ENCODE measurements at regions not wholly inside any gene's neighbourhood (a gene's known extent, or its start where the extent isn't known, plus 50 kb on each side); places are given as distances from the start of the nearest gene placed in this dataset.

DNA sequence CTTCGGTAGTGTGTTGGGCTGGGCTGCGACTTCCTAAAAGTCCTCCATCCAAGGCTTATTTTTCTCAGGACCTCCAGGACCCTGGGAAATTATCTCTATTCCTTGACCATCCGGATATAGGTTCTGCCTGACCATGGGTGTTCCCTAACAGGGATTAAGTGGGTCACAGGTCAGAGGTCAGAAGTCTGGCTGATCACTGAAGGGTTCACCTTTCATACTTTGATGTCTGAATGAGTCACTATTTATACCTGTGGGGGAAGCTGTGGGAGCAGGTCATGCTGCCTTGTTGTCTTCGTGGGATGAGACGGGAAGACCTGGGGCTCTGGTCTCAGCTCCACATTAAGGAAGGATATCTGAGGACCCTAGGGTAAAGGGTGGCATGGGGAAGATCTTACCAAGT, 65.0 kb upstream of the ETV3 start:
- H3K9me3 Mint-ChIP-seq (ENCODE audit: unreplicated experiment), result no peaks in the 10 kb centered on the region
- TF ChIP-seq, protein P1, sequence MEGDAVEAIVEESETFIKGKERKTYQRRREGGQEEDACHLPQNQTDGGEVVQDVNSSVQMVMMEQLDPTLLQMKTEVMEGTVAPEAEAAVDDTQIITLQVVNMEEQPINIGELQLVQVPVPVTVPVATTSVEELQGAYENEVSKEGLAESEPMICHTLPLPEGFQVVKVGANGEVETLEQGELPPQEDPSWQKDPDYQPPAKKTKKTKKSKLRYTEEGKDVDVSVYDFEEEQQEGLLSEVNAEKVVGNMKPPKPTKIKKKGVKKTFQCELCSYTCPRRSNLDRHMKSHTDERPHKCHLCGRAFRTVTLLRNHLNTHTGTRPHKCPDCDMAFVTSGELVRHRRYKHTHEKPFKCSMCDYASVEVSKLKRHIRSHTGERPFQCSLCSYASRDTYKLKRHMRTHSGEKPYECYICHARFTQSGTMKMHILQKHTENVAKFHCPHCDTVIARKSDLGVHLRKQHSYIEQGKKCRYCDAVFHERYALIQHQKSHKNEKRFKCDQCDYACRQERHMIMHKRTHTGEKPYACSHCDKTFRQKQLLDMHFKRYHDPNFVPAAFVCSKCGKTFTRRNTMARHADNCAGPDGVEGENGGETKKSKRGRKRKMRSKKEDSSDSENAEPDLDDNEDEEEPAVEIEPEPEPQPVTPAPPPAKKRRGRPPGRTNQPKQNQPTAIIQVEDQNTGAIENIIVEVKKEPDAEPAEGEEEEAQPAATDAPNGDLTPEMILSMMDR (IDR thresholded peaks at IDR 0.05), result no peak
- peaks cover 34% of the 10 kb centered on the region for H3K27me3 Mint-ChIP-seq (ENCODE audit: unreplicated experiment)
- no peak overlapping the region for H3K4me3 Mint-ChIP-seq (ENCODE audit: unreplicated experiment)
- DNase-seq (ENCODE audit: extremely low spot score, unreplicated experiment), result no peak
- no peaks in the 10 kb centered on the region for H3K4me1 Mint-ChIP-seq (ENCODE audit: unreplicated experiment)
- H3K27ac Mint-ChIP-seq (ENCODE audit: unreplicated experiment), result no peak overlapping the region
- H3K36me3 Mint-ChIP-seq (ENCODE audit: unreplicated experiment), result no peaks in the 10 kb centered on the region

DNA sequence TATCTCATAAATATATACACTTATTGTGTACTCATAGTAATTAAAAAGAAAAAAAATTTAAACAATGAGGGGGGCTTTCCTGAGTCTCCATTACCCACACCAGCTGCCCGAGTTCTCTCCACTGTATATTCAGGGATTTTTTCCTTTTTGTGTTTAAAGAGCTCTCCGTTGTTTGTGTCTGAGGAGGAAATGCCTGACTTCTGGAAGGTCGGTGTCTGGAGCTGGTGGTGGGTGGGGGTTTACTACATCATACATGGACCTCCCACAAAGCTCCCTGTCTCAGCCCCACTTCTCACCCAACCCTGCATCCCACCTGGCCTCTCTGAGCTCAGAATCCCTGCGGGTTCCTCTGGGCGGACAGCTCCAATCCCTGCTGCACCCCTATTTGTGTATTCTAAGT, 64.1 kb upstream of the ETV3 start:
- no peaks in the 10 kb centered on the region for H3K4me1 Mint-ChIP-seq (ENCODE audit: unreplicated experiment)
- H3K27me3 Mint-ChIP-seq (ENCODE audit: unreplicated experiment), result peaks cover 36% of the 10 kb centered on the region
- TF ChIP-seq, protein P1 (IDR thresholded peaks at IDR 0.05), result no peak
- no peaks in the 10 kb centered on the region for H3K36me3 Mint-ChIP-seq (ENCODE audit: unreplicated experiment)
- DNase-seq (ENCODE audit: extremely low spot score, unreplicated experiment), result no peak
- H3K4me3 Mint-ChIP-seq (ENCODE audit: unreplicated experiment), result no peak overlapping the region
- H3K9me3 Mint-ChIP-seq (ENCODE audit: unreplicated experiment), result no peaks in the 10 kb centered on the region
- H3K27ac Mint-ChIP-seq (ENCODE audit: unreplicated experiment), result no peak overlapping the region

DNA sequence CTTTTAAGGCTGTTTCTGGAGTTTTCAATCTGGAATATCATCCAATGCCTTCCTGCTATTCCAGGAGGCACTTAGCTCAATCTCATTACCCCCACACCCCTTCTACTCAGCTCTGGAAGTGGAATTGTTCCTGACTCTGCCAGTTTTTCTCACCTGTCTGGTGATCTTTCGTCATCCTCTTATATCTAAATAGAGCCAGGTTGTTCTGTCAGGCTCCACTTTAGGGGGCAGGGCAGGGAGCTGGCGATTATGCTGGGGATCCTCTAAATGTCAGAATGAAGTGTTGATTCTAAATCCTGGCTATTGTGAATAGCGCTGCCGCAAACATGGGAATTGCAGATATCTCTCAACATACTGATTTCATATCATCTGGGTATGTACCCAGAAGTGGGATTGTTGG, 63.6 kb upstream of the ETV3 start:
- Mint-ChIP-seq H3K4me1 (ENCODE audit: unreplicated experiment) (no peaks in the 10 kb centered on the region), H3K27me3 (ENCODE audit: unreplicated experiment) (peaks cover 36% of the 10 kb centered on the region), H3K4me3 (ENCODE audit: unreplicated experiment) (no peak overlapping the region), H3K36me3 (ENCODE audit: unreplicated experiment) (no peaks in the 10 kb centered on the region), H3K27ac (ENCODE audit: unreplicated experiment) (no peak overlapping the region), H3K9me3 (ENCODE audit: unreplicated experiment) (no peaks in the 10 kb centered on the region)
- DNase-seq (ENCODE audit: extremely low spot score, unreplicated experiment), result no peak
- TF ChIP-seq, protein P1 (IDR thresholded peaks at IDR 0.05), result no peak

DNA sequence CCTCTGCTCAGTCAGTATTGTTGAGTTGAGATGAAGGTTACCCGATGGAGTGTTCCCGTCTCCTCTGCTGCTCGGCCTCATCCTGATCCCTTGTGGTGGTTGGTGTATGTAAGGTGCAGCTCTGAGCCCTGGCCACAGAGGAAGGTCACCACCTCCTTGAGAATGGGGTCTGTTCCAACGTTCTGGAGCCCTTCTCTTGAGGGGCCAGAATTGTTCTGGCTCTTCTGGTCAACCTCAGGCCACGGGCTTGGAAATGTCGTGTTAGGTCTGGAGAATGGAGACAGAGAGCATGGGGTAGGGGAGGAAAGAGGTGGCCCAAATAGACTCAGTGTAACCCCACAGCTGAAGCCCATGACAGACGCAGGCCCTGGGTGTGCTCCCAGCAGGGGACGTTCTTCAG, 62.3 kb upstream of the ETV3 start:
- no peak overlapping the region for H3K27ac Mint-ChIP-seq (ENCODE audit: unreplicated experiment)
- TF ChIP-seq, protein P1 (IDR thresholded peaks at IDR 0.05), result no peak
- no peaks in the 10 kb centered on the region for H3K9me3 Mint-ChIP-seq (ENCODE audit: unreplicated experiment)
- peaks cover 34% of the 10 kb centered on the region for H3K27me3 Mint-ChIP-seq (ENCODE audit: unreplicated experiment)
- H3K36me3 Mint-ChIP-seq (ENCODE audit: unreplicated experiment), result no peaks in the 10 kb centered on the region
- DNase-seq (ENCODE audit: extremely low spot score, unreplicated experiment), result no peak
- H3K4me1 Mint-ChIP-seq (ENCODE audit: unreplicated experiment), result no peaks in the 10 kb centered on the region
- no peak overlapping the region for H3K4me3 Mint-ChIP-seq (ENCODE audit: unreplicated experiment)

DNA sequence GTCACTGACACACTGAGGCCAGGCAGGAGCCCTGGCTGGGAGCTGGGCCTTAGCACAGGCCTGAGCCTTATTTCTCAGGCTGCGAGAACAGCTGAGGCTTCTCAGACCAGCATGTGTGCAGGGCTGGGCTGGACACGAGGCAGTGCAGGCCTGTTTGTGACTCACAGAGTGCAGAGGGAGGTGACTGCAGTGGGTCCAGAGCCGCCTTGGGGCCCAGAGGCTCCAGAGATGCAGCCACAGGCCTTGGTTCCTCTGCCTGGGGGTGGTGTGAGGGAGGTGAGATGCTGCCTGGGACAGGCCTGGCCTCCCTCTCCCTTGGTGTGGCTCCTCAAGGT, 61.2 kb upstream of the ETV3 start:
- Mint-ChIP-seq H3K4me3 (ENCODE audit: unreplicated experiment) (no peak overlapping the region), H3K4me1 (ENCODE audit: unreplicated experiment) (no peaks in the 10 kb centered on the region), H3K27ac (ENCODE audit: unreplicated experiment) (no peak overlapping the region), H3K27me3 (ENCODE audit: unreplicated experiment) (peaks cover 31% of the 10 kb centered on the region), H3K36me3 (ENCODE audit: unreplicated experiment) (no peaks in the 10 kb centered on the region), H3K9me3 (ENCODE audit: unreplicated experiment) (no peaks in the 10 kb centered on the region)
- DNase-seq (ENCODE audit: extremely low spot score, unreplicated experiment), result no peak
- TF ChIP-seq, protein P1 (IDR thresholded peaks at IDR 0.05), result no peak

Data from osteocyte (in vitro differentiated cells).